Right renal cortex interstitium (tissue), 3 donors: ENCODE measurements at regions not wholly inside any gene's neighbourhood (a gene's known extent, or its start where the extent isn't known, plus 50 kb on each side); places are given as distances from the start of the nearest gene placed in this dataset.
"Not testable (repeated sequence)": the region's sequence is repeated elsewhere in the genome, so short reads cannot be mapped to it uniquely, and the experiment has no call there.

Experiments used
- DNase-seq, 3 donors: peaks; one replicate each; pipeline ENCODE4 v3.0.0-alpha.2; 2013; ENCODE audit warnings: low read depth in 3 of 3, low spot score in 2 of 3

- no peak for DNase-seq
Measured at GRCh38 chr12:115378291-115378690, 694.3 kb upstream of the TBX3 start.

GRCh38 chr12:115377779-115378178 is 693.8 kb upstream of the TBX3 start:
- DNase-seq = no peak

GRCh38 chr12:115377230-115377629 is 693.3 kb upstream of the TBX3 start:
- no peak for DNase-seq

- DNase-seq = no peak
Measured at GRCh38 chr12:115375186-115375991, 691.4 kb upstream of the TBX3 start.

GRCh38 chr12:115374480-115375185 is 690.7 kb upstream of the TBX3 start:
- no peak for DNase-seq

- no peak for DNase-seq
Measured at GRCh38 chr12:115371711-115372110, 687.7 kb upstream of the TBX3 start.

- no peak for DNase-seq
Measured at GRCh38 chr12:115370650-115371049, 686.7 kb upstream of the TBX3 start.

GRCh38 chr12:115370207-115370606 is 686.2 kb upstream of the TBX3 start:
- no peak for DNase-seq

GRCh38 chr12:115366277-115366676 is 682.3 kb upstream of the TBX3 start:
- not testable (repeated sequence) for DNase-seq

GRCh38 chr12:115365765-115366164 is 681.8 kb upstream of the TBX3 start:
- not testable (repeated sequence) for DNase-seq

GRCh38 chr12:115364921-115365320 is 680.9 kb upstream of the TBX3 start:
- no peak for DNase-seq

GRCh38 chr12:115362339-115362976 is 678.5 kb upstream of the TBX3 start:
- DNase-seq = no peak

- DNase-seq = no peak
Measured at GRCh38 chr12:115357681-115358080, 673.7 kb upstream of the TBX3 start.

GRCh38 chr12:115355301-115355700 is 671.3 kb upstream of the TBX3 start:
- no peak for DNase-seq

- DNase-seq = no peak
Measured at GRCh38 chr12:115354007-115354890, 670.3 kb upstream of the TBX3 start.

- no peak for DNase-seq
Measured at GRCh38 chr12:115353467-115353866, 669.5 kb upstream of the TBX3 start.

GRCh38 chr12:115351514-115352077 is 667.6 kb upstream of the TBX3 start:
- DNase-seq = no peak

- no peak for DNase-seq
Measured at GRCh38 chr12:115349711-115350110, 665.7 kb upstream of the TBX3 start.

GRCh38 chr12:115348301-115348700 is 664.3 kb upstream of the TBX3 start:
- no peak for DNase-seq

- DNase-seq = no peak
Measured at GRCh38 chr12:115343601-115344000, 659.6 kb upstream of the TBX3 start.
